Skin of body (tissue), 1 donor: ENCODE measurements at regions not wholly inside any gene's neighbourhood (a gene's known extent, or its start where the extent isn't known, plus 50 kb on each side); places are given as distances from the start of the nearest gene placed in this dataset.

Experiments used
- DNase-seq: peaks from one replicate; lab custom pipeline; 2025; lab: John Stamatoyannopoulos, UW

DNA sequence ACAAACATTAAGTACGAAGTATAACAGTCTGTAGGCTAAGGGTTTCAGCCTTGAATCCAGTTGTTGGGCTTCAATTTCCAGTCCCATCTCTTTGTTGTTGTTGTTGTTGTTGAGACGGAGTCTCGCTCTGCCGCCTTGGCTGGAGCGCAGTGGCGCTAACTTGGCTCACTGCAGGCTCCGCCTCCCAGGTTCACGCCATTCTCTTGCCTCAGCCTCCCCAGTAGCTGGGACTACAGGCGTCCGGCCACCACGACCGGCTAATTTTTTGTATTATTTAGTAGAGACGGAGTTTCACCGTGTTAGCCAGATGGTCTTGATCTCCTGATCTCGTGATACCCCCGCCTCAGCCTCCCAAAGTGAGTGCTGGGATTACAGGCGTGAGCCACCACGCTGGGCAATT lies 464.9 kb downstream of the ANKRD7 start:
- DNase-seq = no peak

DNA sequence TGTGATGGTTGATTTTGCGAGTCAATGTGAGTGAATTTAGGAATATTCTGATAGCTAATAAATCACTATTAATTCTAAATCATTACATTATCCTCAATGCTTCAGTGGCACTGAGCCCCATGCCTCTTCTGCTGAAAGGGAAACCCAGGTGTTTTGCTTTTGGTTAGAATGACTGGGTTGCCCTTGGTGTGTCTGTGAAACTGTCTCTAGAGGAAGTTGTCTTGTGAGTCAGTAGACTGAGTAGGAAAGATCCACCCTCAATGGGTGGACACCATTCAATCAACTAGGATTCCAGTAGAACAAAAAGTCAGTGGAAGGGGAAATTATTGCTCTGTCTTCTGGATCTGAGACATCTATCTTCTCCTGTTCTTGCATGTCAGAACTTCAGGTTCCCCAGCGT lies 472.4 kb downstream of the ANKRD7 start:
- DNase-seq = no peak

DNA sequence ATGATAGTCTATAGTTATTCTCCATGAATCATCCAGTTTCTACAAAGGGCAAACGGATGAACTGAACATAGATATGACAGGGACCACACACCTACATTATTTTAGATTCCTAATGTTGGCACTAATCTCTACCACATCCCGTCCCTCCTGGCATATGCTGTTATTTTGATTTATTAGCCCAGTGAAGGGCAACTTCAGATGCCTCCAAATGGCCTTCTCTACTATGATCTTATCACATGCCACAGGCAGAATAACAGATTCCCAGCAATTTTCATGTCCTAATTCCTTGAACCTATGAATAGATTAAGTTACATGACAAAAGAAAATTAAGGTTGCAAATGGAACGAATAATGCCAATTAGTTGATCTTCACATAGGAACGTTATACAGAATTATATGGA lies 474.7 kb downstream of the ANKRD7 start:
- no peak for DNase-seq

DNA sequence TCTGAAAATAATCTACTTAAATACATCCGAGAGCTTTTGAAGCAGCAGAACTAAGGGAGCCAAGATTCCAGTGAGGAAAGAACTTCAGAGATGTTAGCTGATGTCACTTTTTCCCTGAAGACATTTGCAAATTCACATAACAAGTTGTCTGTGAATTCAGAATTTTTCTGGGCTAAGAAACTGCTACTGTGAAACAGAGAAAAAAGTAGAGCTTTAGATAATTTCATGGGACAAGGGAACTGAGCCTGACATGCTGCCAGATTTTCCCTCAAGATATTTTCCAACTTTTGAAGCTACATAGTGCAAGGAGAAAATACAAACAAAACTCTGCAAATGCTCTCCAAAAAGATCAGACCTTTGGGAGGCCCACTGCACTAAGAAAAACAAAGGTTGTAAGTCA lies 484.2 kb downstream of the ANKRD7 start:
- DNase-seq = no peak

DNA sequence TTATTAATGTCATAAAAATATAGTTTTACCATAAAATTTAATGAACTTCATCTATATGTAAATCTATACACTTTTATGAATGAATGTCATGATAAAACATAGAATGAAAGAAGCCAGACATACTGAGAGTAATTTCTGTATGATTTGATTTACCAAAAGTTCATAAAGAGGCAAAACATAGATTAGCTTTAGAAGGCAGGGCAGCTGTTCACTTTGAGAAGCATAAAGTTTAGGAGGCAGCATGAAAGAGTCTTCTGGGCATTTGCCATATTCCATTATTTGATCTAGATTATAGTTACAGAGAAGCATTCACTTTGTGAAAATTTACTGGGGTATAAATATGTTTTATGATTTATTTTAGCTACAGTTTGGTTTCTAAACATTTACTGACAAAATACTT lies 487.2 kb downstream of the ANKRD7 start:
- DNase-seq = no peak

DNA sequence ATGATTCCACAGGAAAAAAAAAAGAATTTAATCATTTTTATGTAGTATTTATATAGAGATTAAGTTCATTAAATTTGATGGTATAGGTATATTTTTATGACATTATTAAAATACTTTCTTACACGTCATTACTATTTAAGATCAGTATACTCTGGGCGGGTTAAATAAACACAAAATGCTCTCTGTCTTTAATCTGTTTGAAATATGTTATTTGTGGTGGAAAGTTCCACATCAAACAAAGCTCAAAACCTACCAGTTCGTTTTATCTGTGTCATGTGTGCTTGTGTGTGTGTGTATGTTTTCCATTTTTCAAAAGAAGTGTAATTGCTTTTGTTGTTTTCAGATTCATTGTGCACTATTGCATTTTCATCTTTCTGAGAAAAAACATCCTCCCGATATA lies 488.5 kb downstream of the ANKRD7 start:
- DNase-seq = no peak

DNA sequence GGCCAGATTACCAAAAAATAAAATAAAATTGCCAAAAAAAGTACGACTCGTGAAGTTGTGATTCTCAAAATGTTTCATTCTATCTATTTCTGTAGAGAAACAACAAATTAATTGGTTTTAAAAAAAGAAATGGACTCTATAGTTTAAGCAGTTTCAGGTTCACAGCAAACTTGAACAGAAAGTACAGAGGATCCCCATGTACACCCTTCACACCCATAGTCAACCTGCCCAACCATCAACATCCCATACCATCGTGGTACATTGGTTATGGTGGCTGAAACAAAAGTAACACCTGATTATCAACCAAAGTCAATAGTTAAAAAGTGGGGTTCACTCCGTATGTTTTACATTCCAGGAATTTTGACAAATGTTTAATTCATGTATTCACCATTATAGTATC lies 496.1 kb downstream of the ANKRD7 start:
- DNase-seq = no peak

DNA sequence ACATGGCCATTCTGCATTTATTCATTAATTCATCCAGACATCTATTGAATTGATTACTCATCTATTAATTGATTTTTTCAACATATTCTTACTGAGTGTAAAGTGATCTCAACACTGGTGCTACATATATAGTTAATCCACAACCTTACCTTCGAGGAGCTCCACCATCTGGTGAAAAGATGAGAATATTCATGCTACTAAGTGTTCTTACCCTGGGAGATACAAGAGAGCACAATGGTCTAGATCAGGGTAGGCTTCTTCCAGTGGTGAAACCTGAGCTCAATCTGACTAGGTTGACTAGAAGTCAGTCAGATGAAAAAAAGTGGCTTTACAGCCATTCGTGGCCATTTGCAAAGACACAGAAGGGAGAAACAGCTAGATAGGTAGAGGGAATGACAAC lies 507.4 kb downstream of the ANKRD7 start:
- DNase-seq = no peak

DNA sequence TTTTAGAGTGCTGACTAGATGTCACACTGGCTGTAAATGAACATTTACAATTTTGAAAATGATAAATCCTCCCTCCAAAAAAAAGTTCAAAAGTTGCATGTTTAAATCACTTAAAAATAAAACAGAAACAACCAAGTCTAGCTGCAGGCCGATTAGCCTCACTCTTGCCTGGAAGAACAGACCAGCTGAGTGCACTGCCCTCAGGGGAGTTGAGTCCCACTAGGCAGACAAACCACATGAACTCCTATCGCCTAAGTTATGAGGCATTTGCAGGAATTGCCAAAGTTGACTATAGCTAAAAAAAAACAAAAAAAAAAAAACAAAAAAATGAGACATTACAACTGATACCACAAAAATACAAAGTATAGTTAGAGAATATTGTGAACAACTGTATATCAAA lies 510.0 kb downstream of the ANKRD7 start:
- DNase-seq = no peak

DNA sequence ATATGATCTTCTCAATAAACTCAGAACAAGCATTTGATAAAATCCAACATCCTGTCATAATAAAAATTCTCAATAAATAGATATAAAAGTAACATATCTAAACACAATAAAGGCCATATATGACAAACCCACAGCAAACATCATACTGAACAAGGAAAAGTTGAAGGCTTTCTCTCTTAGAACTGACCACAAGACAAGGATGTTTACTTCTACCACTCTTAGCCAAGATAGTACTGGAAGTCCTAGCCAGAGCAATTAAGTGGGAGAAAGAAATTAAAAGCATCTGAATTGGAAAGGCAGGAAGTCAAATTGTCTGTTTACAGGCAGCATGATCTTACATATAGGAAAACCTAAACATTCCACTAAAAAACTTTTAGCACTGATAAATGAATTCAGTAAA lies 510.9 kb downstream of the ANKRD7 start:
- DNase-seq = no peak

DNA sequence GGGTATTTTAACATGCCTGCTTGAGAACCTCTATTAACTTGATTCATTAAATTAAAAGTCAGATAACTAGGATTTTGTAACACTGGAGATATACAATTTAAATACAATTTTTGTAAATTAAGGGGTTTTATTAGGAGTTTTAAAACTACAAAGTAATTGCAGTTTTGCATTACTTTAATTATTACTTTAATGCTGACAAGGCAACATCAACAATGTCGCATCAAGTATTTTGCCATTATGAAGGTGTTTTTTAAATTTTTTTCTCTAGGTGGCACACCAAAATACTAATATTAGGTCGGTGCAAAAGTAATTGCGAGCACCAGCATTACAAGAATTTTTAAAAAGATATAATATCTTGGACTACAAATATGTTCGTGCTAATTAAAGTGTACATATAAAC lies 513.4 kb downstream of the ANKRD7 start:
- DNase-seq = no peak

DNA sequence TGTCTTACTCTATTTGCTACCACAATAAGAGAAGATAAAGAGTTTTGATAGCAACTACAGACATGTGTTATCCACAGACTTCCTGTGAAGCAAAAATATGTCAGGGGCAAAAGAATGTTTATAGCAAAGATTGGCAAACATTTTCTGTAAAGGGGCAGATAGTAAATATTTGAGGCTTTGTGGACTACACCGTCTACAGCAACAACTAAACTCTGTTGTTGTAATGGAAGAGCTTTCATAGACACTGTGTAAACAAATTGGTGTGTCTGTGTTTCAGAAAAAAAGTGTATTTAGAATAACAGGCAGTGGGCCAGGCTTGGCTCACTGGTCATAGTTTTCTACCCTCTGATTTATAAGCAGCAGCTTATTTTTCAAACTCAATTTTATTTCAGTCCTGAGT lies 521.4 kb downstream of the ANKRD7 start:
- no peak for DNase-seq

DNA sequence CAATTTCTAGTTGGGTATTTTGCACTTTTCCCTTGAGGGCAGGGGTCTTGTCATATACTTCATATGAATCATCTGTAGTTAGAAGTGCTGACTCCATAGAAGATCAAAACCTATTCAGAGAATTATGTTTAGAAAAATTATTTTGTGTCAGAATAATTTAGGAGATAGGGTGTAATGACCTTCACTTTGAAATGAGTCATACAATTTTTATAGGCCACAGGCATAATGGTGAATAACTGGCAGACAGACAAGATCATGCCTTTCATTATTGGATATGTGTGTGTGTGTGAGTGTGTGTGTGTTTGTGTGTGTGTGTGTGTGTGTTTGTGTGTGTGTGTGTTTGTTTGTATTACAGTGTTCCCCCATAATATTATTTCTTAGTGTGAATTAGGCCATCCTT lies 523.0 kb downstream of the ANKRD7 start:
- DNase-seq = no peak

DNA sequence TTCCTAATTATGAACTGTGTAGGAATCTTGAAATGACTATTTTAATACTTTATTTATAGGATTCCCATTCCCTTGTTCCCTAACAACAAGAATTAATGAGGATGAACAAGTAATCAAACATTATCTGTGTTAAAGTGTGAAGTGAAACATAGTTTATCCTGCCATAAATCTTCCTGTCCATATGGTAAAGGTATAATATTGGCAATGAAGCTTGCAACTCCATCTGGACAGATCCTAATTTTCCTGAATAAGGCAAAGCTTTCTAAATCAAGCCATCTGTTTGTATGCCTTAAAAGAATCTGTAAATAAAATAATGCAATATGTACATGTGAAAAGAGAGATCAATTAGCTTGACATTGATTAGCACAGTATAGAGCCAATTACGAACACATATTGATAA lies 529.0 kb downstream of the ANKRD7 start:
- DNase-seq = no peak

DNA sequence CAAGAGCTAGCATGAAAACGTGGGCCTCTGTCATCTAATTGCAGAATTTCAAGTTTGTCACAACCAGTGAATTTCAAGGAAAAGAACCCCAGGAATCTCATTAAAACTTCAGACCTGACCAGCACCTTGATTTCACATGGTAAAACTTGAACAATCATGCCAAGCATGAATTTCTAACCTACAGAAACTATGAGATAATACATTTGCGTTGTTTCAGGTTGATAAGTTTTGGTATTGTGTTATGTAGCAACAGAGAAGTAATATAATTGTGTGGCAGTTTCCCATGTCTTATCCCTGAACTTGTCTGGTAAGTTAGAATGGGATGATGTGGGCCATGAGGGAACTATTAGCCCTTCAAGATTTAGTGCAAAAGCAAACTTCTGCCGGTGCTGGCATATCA lies 530.1 kb downstream of the ANKRD7 start:
- no peak for DNase-seq

DNA sequence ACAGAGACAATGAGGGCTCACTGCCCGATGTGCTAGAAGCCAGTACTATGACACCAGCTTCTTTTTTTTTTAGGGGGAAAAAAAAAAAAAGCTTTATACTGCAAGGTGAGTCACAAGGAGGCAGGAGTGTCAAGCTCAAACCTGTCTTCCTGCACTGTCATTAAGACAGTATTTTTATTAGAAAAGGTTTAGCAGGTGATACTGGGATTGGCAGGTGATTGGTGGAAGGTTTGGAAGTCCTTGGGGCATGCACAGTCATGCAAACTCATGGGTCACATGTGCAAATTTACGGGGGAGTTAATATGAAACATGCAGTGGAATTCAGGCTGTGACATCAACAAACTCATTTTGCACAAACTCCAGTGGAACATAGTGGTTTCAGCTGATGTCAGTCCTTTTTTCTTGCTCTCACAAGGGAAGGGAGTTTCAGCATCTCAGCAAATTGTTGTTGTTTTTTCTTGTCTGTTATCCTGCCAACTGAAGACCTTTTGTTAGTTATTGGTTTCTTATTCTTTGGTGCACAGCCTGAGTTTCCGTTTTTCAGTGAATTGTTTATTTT lies 530.6 kb downstream of the ANKRD7 start:
- DNase-seq = no peak

DNA sequence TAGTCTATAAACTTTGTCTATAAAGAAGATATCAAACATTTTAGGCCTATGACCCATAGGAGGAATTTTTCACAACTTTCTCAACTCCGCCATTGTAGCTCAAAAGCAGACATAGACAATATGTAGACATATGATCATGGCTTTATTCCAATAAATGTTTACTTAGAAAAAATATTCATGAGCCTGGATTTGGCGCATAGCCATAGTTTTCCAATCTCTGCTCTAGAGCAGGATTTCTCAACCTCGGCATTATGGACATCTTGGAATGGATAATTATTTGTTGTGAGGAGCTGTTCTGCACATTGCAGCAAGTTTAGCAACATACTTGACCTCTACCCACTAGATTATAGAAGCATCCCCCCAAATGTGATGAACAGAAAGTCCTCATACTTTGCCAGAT lies 532.6 kb downstream of the ANKRD7 start:
- DNase-seq = no peak

DNA sequence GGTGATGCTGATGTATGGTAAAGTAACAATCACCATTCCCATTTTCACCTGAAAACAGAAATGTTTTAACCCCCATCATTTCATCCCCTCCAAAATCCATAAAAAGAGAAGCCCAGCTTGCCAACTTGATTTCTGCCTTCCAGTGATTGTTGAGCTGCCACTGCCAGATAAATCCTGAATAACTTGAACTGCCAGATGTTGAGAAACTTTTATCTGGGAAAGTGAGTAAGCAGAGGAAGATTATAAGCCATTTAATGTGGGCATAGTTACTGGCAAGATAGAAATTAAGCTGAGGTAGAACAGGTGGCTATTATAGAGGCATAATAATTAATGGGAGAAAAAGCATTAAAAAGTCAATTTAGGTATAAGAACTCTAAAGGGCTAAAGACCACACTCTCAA lies 534.1 kb downstream of the ANKRD7 start:
- DNase-seq = no peak

DNA sequence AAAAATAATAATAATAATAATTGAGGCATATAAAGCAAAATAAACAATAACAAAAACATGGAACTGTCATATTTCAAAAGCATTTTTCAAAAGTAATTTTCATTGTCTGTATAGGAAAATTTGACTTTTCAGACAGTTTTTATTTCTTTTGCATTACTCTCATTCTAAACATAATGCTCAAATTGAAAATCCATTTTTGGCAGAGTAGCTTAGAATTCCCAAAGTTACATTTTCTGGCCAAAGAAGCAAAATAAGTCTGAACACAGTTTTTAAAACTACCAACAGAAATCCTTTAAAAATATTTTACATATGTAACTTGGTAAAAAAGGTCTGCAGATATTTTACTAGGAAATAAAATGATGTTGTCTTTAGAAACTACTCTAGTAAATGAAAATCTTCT lies 535.4 kb downstream of the ANKRD7 start:
- DNase-seq = peak; percentile 19

DNA sequence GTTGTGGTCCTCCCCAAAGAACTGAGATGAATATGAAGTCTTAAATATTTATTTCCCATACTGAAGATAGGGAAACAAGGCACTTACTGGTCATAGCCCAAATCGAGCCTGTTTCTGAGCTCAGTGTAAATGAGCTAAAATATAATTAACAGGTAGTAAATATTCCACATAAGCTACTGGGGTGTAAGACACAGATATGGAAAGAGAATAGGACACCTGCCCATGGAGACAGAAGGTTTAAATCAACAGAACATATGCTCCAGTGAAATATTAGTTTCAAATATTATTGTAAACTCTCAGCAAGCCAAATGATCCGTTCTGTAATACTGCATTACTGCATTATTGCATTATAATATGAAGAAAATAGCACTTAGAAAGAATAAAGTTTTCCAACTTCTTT lies 537.9 kb downstream of the ANKRD7 start:
- no peak for DNase-seq

DNA sequence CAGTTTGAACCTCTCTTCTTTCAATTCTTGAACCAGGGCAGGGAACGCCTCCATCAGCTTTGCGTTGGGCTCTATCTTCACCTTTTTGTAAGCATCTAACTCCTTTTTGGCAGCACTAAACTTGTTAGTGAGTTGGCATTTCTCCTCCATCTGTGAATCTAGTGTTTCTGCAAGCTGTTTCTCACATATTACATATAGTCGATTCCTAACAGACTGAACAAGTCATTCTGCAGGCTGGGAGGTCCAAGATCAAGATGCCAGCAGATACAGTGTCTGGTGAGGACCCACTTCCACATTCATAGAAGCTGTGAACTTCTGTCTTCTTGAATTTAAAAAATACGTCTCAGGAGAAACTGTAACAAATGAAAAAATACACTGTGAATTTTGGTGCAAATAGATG lies 539.7 kb downstream of the ANKRD7 start:
- DNase-seq = no peak

DNA sequence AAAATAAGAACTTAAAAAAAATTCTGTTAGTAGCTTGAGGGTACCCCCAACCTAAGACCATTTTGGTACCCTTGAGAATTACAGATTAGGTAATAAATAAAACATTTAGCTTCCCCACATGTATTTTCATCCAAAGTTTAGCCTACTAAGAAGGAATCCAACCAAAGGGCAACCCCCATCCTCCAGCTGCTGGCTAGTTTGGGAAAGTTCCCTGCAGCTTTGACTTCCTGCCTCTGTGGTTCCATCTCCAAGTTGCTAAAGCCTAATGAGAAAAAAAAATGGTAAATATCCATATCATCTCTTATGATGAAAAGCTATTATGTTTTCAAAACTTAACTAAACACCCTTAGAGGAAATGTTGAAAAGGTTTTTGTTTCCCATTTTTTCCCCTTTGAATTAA lies 547.2 kb downstream of the ANKRD7 start:
- DNase-seq = no peak

DNA sequence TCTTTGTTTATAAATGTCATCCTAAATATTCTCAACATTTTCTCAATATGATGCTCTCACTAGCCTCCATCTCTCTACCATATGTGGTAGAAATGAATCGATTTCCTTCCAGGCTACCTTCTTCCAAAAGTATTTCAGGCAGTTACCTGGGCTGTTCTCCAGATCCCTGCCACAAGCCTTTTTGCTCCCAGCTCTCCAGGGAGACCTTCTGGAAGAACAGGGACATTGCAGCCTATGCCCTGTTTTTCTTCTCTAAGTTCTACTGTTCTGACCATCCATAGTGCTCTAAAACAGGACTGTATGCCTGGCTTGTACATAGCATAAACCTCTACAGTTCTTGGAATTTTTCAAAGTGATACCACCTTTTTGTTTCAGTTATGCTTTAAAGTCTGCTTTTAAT lies 552.8 kb downstream of the ANKRD7 start:
- DNase-seq = no peak

DNA sequence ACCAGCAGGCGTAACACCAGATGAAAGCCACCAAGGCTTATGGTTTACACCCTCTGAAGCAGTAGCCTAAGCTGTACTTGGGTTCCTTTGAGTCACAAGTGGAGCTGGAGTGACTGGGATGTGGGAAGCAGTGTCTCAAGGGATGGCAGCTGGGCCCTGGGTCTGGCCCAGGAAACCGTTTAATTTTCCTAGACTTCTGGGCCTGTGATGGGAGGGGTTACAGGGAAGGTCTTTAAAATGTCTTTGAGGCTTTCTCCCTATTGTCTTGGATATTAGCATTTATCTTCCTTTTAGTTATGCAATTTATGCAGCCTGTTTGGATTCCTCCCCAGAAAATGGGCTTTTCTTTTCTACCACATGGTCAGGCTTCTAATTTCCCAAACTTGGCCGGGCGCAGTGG lies 568.2 kb downstream of the ANKRD7 start:
- DNase-seq = no peak

DNA sequence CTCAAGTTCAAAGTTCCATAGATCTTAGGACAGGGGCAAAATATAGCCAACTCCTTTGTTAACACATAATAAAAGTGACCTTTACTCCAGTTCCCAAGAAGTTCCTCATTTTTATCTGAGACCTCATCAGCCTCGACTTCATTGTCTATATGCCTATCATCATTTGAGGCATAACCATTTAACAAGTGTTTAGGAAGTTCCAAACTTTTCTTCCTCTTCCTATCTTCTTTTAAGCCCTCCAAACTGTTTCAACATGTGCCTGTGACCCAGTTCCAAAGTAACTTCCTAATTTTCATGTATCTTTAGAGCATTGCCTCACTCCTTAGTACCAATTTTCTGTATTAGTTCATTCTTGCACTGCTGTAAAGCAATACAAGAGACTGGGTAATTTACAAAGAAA lies 569.1 kb downstream of the ANKRD7 start:
- no peak for DNase-seq
